ENCODE measurements at regions not wholly inside any gene's neighbourhood (a gene's known extent, or its start where the extent isn't known, plus 50 kb on each side); places are given as distances from the start of the nearest gene placed in this dataset.

GRCh38 chr7:155921804-155922066 lies 109.5 kb upstream of the SHH start:
- Mint-ChIP-seq H3K4me1 (no peaks in the 10 kb centered on the region), H3K9me3 (peaks cover 3% of the 10 kb centered on the region), H3K27me3 (ENCODE audit: low read depth) (no peaks in the 10 kb centered on the region), H3K36me3 (ENCODE audit: low read depth) (no peaks in the 10 kb centered on the region), H3K4me3 (no peak overlapping the region), H3K27ac (ENCODE audit: unreplicated experiment) (no peak overlapping the region)
- no peak for TF ChIP-seq CTCF (conservative IDR thresholded peaks at IDR 0.05)
- no peak for DNase-seq (ENCODE audit: low read depth, low spot score)

GRCh38 chr7:155921086-155921803 lies 109.0 kb upstream of the SHH start:
- Mint-ChIP-seq H3K4me1 (no peaks in the 10 kb centered on the region), H3K27ac (ENCODE audit: unreplicated experiment) (no peak overlapping the region), H3K27me3 (ENCODE audit: low read depth) (no peaks in the 10 kb centered on the region), H3K36me3 (ENCODE audit: low read depth) (no peaks in the 10 kb centered on the region), H3K4me3 (no peak overlapping the region), H3K9me3 (peaks cover 3% of the 10 kb centered on the region)
- DNase-seq (ENCODE audit: low read depth, low spot score), result no peak
- no peak for TF ChIP-seq CTCF (conservative IDR thresholded peaks at IDR 0.05)

- Mint-ChIP-seq H3K4me1 (no peaks in the 10 kb centered on the region), H3K4me3 (no peak overlapping the region), H3K9me3 (peaks cover 3% of the 10 kb centered on the region), H3K27me3 (ENCODE audit: low read depth) (no peaks in the 10 kb centered on the region), H3K27ac (ENCODE audit: unreplicated experiment) (no peak overlapping the region), H3K36me3 (ENCODE audit: low read depth) (no peaks in the 10 kb centered on the region)
- DNase-seq (ENCODE audit: low read depth, low spot score), result no peak
- TF ChIP-seq CTCF (conservative IDR thresholded peaks at IDR 0.05), result no peak
Observed at GRCh38 chr7:155920068-155920461, 107.8 kb upstream of the SHH start.

GRCh38 chr7:155919391-155920067 lies 107.3 kb upstream of the SHH start:
- no peaks in the 10 kb centered on the region for H3K4me1 Mint-ChIP-seq
- peaks cover 3% of the 10 kb centered on the region for H3K9me3 Mint-ChIP-seq
- no peak for DNase-seq (ENCODE audit: low read depth, low spot score)
- H3K4me3 Mint-ChIP-seq, result no peak overlapping the region
- H3K27me3 Mint-ChIP-seq (ENCODE audit: low read depth), result no peaks in the 10 kb centered on the region
- no peak for TF ChIP-seq CTCF (conservative IDR thresholded peaks at IDR 0.05)
- no peaks in the 10 kb centered on the region for H3K36me3 Mint-ChIP-seq (ENCODE audit: low read depth)
- no peak overlapping the region for H3K27ac Mint-ChIP-seq (ENCODE audit: unreplicated experiment)

GRCh38 chr7:155918720-155919390 lies 106.6 kb upstream of the SHH start:
- Mint-ChIP-seq H3K9me3 (peaks cover 3% of the 10 kb centered on the region), H3K4me3 (no peak overlapping the region), H3K4me1 (no peaks in the 10 kb centered on the region), H3K36me3 (ENCODE audit: low read depth) (no peaks in the 10 kb centered on the region), H3K27ac (ENCODE audit: unreplicated experiment) (peak overlapping the region; percentile 32), H3K27me3 (ENCODE audit: low read depth) (no peaks in the 10 kb centered on the region)
- no peak for DNase-seq (ENCODE audit: low read depth, low spot score)
- no peak for TF ChIP-seq CTCF (conservative IDR thresholded peaks at IDR 0.05)
